HepG2 (cell line): ENCODE measurements at regions not wholly inside any gene's neighbourhood (a gene's known extent, or its start where the extent isn't known, plus 50 kb on each side); places are given as distances from the start of the nearest gene placed in this dataset.

Source experiments
- FOSL1 ChIP-seq: sonication (generic); formaldehyde crosslinking; IDR thresholded peaks from 2 replicates; pipeline ENCODE4 v1.9.0; 2021; ENCODE audit warnings: missing genetic modification reagents, borderline replicate concordance
- HHEX ChIP-seq: IDR thresholded peaks from 2 replicates; pipeline ENCODE4 v1.6.1; 2016; ENCODE audit warnings: control low read depth
- KLF9 ChIP-seq: IDR thresholded peaks from 2 replicates; pipeline ENCODE4 v1.6.1; 2016; ENCODE audit warnings: low read depth
- POLR2A ChIP-seq, 2 experiments: IDR thresholded peaks; 2 replicates each; pipeline ENCODE4 v1.6.1; 2011; ENCODE audit warnings: low read depth in 2 of 2, low read length in 2 of 2, mild to moderate bottlenecking in 1 of 2, moderate library complexity in 1 of 2; ENCODE audit not compliant: insufficient read depth in 1 of 2
- RFXANK ChIP-seq: IDR thresholded peaks from 2 replicates; pipeline ENCODE4 v1.6.1; 2016
- SAFB2 ChIP-seq: sonication (generic); formaldehyde crosslinking; IDR thresholded peaks from 2 replicates; pipeline ENCODE4 v1.5.1; 2020; ENCODE audit warnings: missing genetic modification reagents, low read depth, mild to moderate bottlenecking, borderline replicate concordance
- SMC3 ChIP-seq: IDR thresholded peaks from 2 replicates; pipeline ENCODE4 v1.6.1; 2011; ENCODE audit warnings: low read length, improper control_type of control experiment
- TRIM24 ChIP-seq: sonication (generic); formaldehyde crosslinking; IDR thresholded peaks from 2 replicates; pipeline ENCODE4 v1.8.0; 2022; ENCODE audit warnings: mild to moderate bottlenecking, missing genetic modification reagents
- U2AF1 ChIP-seq: fragments of 200-400 bp; formaldehyde crosslinking; optimal IDR thresholded peaks from 2 replicates; pipeline ENCODE3; 2017; ENCODE audit warnings: mild to moderate bottlenecking, low read depth, low read length
- ZBTB42 ChIP-seq: sonication (generic); formaldehyde crosslinking; IDR thresholded peaks from 2 replicates; pipeline ENCODE4 v1.5.0; 2020; ENCODE audit warnings: mild to moderate bottlenecking, missing genetic modification reagents
- ZFY ChIP-seq: sonication (generic); formaldehyde crosslinking; IDR thresholded peaks from 2 replicates; pipeline ENCODE4 v1.4.0; 2020; ENCODE audit warnings: missing genetic modification reagents
- ZNF101 ChIP-seq: sonication (generic); formaldehyde crosslinking; IDR thresholded peaks from 2 replicates; pipeline ENCODE4 v1.4.0; 2020; ENCODE audit warnings: mild to moderate bottlenecking, low read depth, missing genetic modification reagents, borderline replicate concordance
- ZNF619 ChIP-seq: sonication (generic); formaldehyde crosslinking; IDR thresholded peaks from 2 replicates; pipeline ENCODE4 v1.4.0; 2020; ENCODE audit warnings: mild to moderate bottlenecking, missing genetic modification reagents
- ZNF772 ChIP-seq: sonication (generic); formaldehyde crosslinking; IDR thresholded peaks from 2 replicates; pipeline ENCODE4 v1.5.0; 2020; ENCODE audit warnings: mild to moderate bottlenecking, missing genetic modification reagents
- ZNF780A ChIP-seq: sonication (generic); formaldehyde crosslinking; IDR thresholded peaks from 2 replicates; pipeline ENCODE4 v1.8.0; 2022; ENCODE audit warnings: mild to moderate bottlenecking, missing genetic modification reagents, moderate library complexity
- TF ChIP-seq, protein P1 (sequence below): sonication (generic); formaldehyde crosslinking; IDR thresholded peaks from 2 replicates; pipeline ENCODE4 v1.9.0; 2021; ENCODE audit warnings: missing genetic modification reagents, borderline replicate concordance
- TF ChIP-seq, protein P2 (sequence below): sonication (generic); formaldehyde crosslinking; IDR thresholded peaks from 2 replicates; pipeline ENCODE4 v1.9.0; 2022; ENCODE audit warnings: missing genetic modification reagents, mild to moderate bottlenecking, borderline replicate concordance
- TF ChIP-seq, protein P3 (sequence below): sonication (generic); formaldehyde crosslinking; IDR thresholded peaks from 2 replicates; pipeline ENCODE4 v1.5.0; 2020; ENCODE audit warnings: missing genetic modification reagents
- TF ChIP-seq, protein P4 (sequence below), 2 experiments: IDR thresholded peaks; 2 replicates each; pipeline ENCODE4 v1.6.1; 2011 to 2012; ENCODE audit warnings: low read length in 2 of 2, borderline replicate concordance in 1 of 2, low read depth in 1 of 2, mild to moderate bottlenecking in 1 of 2, moderate library complexity in 1 of 2
- TF ChIP-seq, protein P5 (sequence below): sonication (generic); formaldehyde crosslinking; IDR thresholded peaks from 2 replicates; pipeline ENCODE4 v1.4.0; 2020; ENCODE audit warnings: missing genetic modification reagents

- TF ChIP-seq, protein P1, sequence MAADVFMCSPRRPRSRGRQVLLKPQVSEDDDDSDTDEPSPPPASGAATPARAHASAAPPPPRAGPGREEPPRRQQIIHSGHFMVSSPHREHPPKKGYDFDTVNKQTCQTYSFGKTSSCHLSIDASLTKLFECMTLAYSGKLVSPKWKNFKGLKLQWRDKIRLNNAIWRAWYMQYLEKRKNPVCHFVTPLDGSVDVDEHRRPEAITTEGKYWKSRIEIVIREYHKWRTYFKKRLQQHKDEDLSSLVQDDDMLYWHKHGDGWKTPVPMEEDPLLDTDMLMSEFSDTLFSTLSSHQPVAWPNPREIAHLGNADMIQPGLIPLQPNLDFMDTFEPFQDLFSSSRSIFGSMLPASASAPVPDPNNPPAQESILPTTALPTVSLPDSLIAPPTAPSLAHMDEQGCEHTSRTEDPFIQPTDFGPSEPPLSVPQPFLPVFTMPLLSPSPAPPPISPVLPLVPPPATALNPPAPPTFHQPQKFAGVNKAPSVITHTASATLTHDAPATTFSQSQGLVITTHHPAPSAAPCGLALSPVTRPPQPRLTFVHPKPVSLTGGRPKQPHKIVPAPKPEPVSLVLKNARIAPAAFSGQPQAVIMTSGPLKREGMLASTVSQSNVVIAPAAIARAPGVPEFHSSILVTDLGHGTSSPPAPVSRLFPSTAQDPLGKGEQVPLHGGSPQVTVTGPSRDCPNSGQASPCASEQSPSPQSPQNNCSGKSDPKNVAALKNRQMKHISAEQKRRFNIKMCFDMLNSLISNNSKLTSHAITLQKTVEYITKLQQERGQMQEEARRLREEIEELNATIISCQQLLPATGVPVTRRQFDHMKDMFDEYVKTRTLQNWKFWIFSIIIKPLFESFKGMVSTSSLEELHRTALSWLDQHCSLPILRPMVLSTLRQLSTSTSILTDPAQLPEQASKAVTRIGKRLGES (CRISPR knock-in tag): no peak
- TF ChIP-seq ZNF780A (CRISPR knock-in tag): no peak
- TF ChIP-seq, protein P2, sequence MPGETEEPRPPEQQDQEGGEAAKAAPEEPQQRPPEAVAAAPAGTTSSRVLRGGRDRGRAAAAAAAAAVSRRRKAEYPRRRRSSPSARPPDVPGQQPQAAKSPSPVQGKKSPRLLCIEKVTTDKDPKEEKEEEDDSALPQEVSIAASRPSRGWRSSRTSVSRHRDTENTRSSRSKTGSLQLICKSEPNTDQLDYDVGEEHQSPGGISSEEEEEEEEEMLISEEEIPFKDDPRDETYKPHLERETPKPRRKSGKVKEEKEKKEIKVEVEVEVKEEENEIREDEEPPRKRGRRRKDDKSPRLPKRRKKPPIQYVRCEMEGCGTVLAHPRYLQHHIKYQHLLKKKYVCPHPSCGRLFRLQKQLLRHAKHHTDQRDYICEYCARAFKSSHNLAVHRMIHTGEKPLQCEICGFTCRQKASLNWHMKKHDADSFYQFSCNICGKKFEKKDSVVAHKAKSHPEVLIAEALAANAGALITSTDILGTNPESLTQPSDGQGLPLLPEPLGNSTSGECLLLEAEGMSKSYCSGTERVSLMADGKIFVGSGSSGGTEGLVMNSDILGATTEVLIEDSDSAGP: 0 out of 2 replicates have a peak, but pooled peaks have one; percentile 45
- TF ChIP-seq, protein P3, sequence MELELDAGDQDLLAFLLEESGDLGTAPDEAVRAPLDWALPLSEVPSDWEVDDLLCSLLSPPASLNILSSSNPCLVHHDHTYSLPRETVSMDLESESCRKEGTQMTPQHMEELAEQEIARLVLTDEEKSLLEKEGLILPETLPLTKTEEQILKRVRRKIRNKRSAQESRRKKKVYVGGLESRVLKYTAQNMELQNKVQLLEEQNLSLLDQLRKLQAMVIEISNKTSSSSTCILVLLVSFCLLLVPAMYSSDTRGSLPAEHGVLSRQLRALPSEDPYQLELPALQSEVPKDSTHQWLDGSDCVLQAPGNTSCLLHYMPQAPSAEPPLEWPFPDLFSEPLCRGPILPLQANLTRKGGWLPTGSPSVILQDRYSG (CRISPR knock-in tag): no peak
- TF ChIP-seq SMC3: no peak; the same call in 1 of the 2 replicates
- peak; percentile 97 for TF ChIP-seq TRIM24 (CRISPR knock-in tag)
- TF ChIP-seq, protein P4, sequence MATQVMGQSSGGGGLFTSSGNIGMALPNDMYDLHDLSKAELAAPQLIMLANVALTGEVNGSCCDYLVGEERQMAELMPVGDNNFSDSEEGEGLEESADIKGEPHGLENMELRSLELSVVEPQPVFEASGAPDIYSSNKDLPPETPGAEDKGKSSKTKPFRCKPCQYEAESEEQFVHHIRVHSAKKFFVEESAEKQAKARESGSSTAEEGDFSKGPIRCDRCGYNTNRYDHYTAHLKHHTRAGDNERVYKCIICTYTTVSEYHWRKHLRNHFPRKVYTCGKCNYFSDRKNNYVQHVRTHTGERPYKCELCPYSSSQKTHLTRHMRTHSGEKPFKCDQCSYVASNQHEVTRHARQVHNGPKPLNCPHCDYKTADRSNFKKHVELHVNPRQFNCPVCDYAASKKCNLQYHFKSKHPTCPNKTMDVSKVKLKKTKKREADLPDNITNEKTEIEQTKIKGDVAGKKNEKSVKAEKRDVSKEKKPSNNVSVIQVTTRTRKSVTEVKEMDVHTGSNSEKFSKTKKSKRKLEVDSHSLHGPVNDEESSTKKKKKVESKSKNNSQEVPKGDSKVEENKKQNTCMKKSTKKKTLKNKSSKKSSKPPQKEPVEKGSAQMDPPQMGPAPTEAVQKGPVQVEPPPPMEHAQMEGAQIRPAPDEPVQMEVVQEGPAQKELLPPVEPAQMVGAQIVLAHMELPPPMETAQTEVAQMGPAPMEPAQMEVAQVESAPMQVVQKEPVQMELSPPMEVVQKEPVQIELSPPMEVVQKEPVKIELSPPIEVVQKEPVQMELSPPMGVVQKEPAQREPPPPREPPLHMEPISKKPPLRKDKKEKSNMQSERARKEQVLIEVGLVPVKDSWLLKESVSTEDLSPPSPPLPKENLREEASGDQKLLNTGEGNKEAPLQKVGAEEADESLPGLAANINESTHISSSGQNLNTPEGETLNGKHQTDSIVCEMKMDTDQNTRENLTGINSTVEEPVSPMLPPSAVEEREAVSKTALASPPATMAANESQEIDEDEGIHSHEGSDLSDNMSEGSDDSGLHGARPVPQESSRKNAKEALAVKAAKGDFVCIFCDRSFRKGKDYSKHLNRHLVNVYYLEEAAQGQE (IDR thresholded peaks at IDR 0.05; ENCODE audit: borderline replicate concordance in 1 of 2, low read depth in 1 of 2, low read length in 2 of 2): no peak
- peak; percentile 65; the same call in 1 of the 2 replicates for TF ChIP-seq SAFB2 (CRISPR knock-in tag)
- no peak for TF ChIP-seq RFXANK (CRISPR knock-in tag)
- TF ChIP-seq POLR2A (IDR thresholded peaks at IDR 0.05; ENCODE audit: insufficient read depth in 1 of 2, low read depth in 2 of 2, low read length in 2 of 2): no peak
- no peak for TF ChIP-seq ZNF101 (CRISPR knock-in tag)
- TF ChIP-seq KLF9 (CRISPR knock-in tag): no peak
- peak; percentile 47; the same call in 1 of the 2 replicates for TF ChIP-seq ZFY (CRISPR knock-in tag)
- 0 out of 2 replicates have a peak, but pooled peaks have one; percentile 46 for TF ChIP-seq ZBTB42 (CRISPR knock-in tag)
- TF ChIP-seq ZNF619 (CRISPR knock-in tag): no peak
- TF ChIP-seq, protein P5, sequence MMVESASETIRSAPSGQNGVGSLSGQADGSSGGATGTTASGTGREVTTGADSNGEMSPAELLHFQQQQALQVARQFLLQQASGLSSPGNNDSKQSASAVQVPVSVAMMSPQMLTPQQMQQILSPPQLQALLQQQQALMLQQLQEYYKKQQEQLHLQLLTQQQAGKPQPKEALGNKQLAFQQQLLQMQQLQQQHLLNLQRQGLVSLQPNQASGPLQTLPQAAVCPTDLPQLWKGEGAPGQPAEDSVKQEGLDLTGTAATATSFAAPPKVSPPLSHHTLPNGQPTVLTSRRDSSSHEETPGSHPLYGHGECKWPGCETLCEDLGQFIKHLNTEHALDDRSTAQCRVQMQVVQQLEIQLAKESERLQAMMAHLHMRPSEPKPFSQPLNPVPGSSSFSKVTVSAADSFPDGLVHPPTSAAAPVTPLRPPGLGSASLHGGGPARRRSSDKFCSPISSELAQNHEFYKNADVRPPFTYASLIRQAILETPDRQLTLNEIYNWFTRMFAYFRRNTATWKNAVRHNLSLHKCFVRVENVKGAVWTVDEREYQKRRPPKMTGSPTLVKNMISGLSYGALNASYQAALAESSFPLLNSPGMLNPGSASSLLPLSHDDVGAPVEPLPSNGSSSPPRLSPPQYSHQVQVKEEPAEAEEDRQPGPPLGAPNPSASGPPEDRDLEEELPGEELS: peak; percentile 71
- no peak for TF ChIP-seq U2AF1
- TF ChIP-seq FOSL1 (CRISPR knock-in tag): peak; percentile 40; the same call in 1 of the 2 replicates
- no peak for TF ChIP-seq HHEX
- 0 out of 2 replicates have a peak, but pooled peaks have one; percentile 41 for TF ChIP-seq ZNF772 (CRISPR knock-in tag)
Measured at GRCh38 chr6:168200571-168201134, 118.9 kb downstream of the DACT2 start (continued).
